ENCODE measurements at regions not wholly inside any gene's neighbourhood (a gene's known extent, or its start where the extent isn't known, plus 50 kb on each side); places are given as distances from the start of the nearest gene placed in this dataset.

DNA sequence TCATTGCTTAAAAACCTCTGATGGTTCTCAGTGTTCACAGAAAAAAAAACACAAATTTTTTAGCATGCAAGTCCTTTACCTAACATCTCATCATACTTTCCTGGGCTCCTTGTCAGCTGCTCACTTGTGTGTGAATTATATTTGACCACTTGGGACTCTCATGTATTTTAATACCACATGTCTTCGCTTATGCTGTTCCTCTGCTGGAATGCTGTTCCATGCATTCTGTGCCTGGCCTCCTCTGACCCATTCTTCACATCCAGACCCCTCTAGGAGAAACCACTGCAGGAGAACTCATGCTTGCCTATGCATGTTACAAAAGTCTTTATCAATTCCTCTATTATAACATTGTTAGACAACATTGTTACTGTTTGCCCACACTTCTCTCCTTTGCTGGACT is 157.6 kb downstream of the PDGFRA start:
- TF ChIP-seq, protein P1, sequence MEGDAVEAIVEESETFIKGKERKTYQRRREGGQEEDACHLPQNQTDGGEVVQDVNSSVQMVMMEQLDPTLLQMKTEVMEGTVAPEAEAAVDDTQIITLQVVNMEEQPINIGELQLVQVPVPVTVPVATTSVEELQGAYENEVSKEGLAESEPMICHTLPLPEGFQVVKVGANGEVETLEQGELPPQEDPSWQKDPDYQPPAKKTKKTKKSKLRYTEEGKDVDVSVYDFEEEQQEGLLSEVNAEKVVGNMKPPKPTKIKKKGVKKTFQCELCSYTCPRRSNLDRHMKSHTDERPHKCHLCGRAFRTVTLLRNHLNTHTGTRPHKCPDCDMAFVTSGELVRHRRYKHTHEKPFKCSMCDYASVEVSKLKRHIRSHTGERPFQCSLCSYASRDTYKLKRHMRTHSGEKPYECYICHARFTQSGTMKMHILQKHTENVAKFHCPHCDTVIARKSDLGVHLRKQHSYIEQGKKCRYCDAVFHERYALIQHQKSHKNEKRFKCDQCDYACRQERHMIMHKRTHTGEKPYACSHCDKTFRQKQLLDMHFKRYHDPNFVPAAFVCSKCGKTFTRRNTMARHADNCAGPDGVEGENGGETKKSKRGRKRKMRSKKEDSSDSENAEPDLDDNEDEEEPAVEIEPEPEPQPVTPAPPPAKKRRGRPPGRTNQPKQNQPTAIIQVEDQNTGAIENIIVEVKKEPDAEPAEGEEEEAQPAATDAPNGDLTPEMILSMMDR (IDR thresholded peaks at IDR 0.05; ENCODE audit: unreplicated experiment): no peak
- no peak for DNase-seq (ENCODE audit: unreplicated experiment)
- peaks cover 4% of the 10 kb centered on the region for H3K4me1 Mint-ChIP-seq (ENCODE audit: insufficient read depth, unreplicated experiment)
- H3K9me3 Mint-ChIP-seq (ENCODE audit: unreplicated experiment): no peaks in the 10 kb centered on the region
- H3K4me3 Mint-ChIP-seq (ENCODE audit: unreplicated experiment): no peak overlapping the region
- BruUV-seq (replicated peaks): no TSS peak
- CTCF ChIA-PET: no interaction called here
- H3K27me3 Mint-ChIP-seq (ENCODE audit: insufficient read depth, unreplicated experiment): no peaks in the 10 kb centered on the region
- POLR2A ChIA-PET: no interaction called here
- H3K27ac Mint-ChIP-seq (ENCODE audit: low read depth, unreplicated experiment): no peak overlapping the region
- no peaks in the 10 kb centered on the region for H3K36me3 Mint-ChIP-seq (ENCODE audit: insufficient read depth, unreplicated experiment)
- intact Hi-C loops (cut with micrococcal nuclease): no loop called here

DNA sequence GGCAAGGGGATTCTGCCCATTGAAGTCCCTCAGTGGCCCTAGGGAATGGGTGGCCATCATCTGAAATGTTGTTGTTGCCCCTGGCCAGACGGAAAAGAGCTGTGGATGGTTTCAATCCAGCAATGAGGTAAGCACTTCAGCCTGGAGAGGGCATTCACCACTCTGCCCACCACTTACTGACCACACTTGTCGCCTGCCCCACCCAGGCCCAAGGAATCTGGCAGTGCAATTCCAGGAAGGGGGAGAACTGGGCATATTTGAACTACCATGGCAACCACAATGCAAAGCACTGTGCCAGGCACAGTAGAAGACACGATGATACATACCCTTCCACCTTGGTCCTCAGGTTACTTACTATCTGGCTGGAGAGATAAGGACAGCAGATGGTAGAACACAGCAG is 161.6 kb downstream of the PDGFRA start:
- Mint-ChIP-seq H3K4me3 (ENCODE audit: unreplicated experiment) (no peak overlapping the region), H3K4me1 (ENCODE audit: insufficient read depth, unreplicated experiment) (no peaks in the 10 kb centered on the region)

DNA sequence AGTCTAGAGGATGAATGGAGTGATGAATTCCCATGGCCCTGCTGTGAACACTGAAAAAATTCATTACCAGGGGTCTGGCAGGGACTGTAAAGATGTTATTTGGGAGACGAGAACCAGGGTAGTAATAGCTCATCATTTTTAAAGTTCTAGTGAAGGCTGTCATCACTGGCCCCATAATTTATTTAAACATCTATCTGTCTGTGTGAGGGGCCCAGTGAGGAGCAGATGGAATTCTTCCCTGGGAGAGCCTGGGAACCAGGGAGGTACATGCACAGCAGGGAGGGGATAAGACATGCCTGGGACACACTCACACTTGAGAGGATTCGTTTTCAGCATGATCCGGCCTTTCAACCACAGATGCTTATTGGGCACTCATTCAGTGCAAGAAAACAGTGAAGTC is 162.0 kb downstream of the PDGFRA start:
- Mint-ChIP-seq H3K4me3 (ENCODE audit: unreplicated experiment) (no peak overlapping the region), H3K27me3 (ENCODE audit: insufficient read depth, unreplicated experiment) (no peaks in the 10 kb centered on the region), H3K4me1 (ENCODE audit: insufficient read depth, unreplicated experiment) (no peaks in the 10 kb centered on the region), H3K36me3 (ENCODE audit: insufficient read depth, unreplicated experiment) (no peaks in the 10 kb centered on the region), H3K9me3 (ENCODE audit: unreplicated experiment) (no peaks in the 10 kb centered on the region), H3K27ac (ENCODE audit: low read depth, unreplicated experiment) (no peak overlapping the region)
- intact Hi-C loops (cut with micrococcal nuclease): no loop called here
- ChIA-PET CTCF (interaction anchor here (1.1 kb wide), 1 partner anchor 570 kb away, joined by 3 read pairs; no protein-coding TSS in a partner anchor), POLR2A (no interaction called here)
- TF ChIP-seq, protein P1 (IDR thresholded peaks at IDR 0.05; ENCODE audit: unreplicated experiment): no peak
- no TSS peak for BruUV-seq (replicated peaks)
- no peak for DNase-seq (ENCODE audit: unreplicated experiment)

More for the DNA sequence above, 161.6 kb downstream of the PDGFRA start:
- DNase-seq (ENCODE audit: unreplicated experiment): no peak
- Mint-ChIP-seq H3K9me3 (ENCODE audit: unreplicated experiment) (no peaks in the 10 kb centered on the region), H3K27ac (ENCODE audit: low read depth, unreplicated experiment) (no peak overlapping the region), H3K36me3 (ENCODE audit: insufficient read depth, unreplicated experiment) (no peaks in the 10 kb centered on the region), H3K27me3 (ENCODE audit: insufficient read depth, unreplicated experiment) (no peaks in the 10 kb centered on the region)
- TF ChIP-seq, protein P1 (IDR thresholded peaks at IDR 0.05; ENCODE audit: unreplicated experiment): no peak
- intact Hi-C loops (cut with micrococcal nuclease): no loop called here
- no TSS peak for BruUV-seq (replicated peaks)
- ChIA-PET POLR2A (no interaction called here), CTCF (interaction anchor here (1.1 kb wide), 1 partner anchor 570 kb away, joined by 3 read pairs; no protein-coding TSS in a partner anchor)

DNA sequence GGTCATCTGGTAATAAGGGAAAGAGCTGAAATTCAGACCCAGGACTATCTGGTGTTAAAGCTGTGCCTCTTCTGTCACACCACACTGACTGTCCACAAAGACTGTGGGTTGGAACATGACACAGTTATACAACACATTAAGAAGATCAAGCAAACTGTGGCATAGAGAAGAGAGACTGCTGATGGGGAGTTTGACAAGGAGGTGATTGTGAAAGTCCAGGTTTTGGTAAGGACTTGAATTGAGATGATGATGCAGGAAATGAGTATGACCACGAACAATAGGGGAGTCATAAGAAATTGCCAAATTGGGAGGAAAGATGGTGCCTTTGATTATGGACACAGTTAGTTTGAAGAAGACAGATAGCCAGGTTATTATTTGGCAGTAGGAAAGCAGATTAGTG is 163.4 kb downstream of the PDGFRA start:
- Mint-ChIP-seq H3K4me3 (ENCODE audit: unreplicated experiment) (no peak overlapping the region), H3K4me1 (ENCODE audit: insufficient read depth, unreplicated experiment) (no peaks in the 10 kb centered on the region), H3K9me3 (ENCODE audit: unreplicated experiment) (no peaks in the 10 kb centered on the region), H3K27ac (ENCODE audit: low read depth, unreplicated experiment) (no peak overlapping the region), H3K36me3 (ENCODE audit: insufficient read depth, unreplicated experiment) (no peaks in the 10 kb centered on the region), H3K27me3 (ENCODE audit: insufficient read depth, unreplicated experiment) (no peaks in the 10 kb centered on the region)
- BruUV-seq (replicated peaks): no TSS peak
- ChIA-PET CTCF (no interaction called here), POLR2A (no interaction called here)
- DNase-seq (ENCODE audit: unreplicated experiment): peak; percentile 11
- TF ChIP-seq, protein P1 (IDR thresholded peaks at IDR 0.05; ENCODE audit: unreplicated experiment): no peak
- intact Hi-C loops (cut with micrococcal nuclease): no loop called here
